GM18508 (cell line): ENCODE measurements at regions not wholly inside any gene's neighbourhood (a gene's known extent, or its start where the extent isn't known, plus 50 kb on each side); places are given as distances from the start of the nearest gene placed in this dataset.
"Not testable (repeated sequence)": the region's sequence is repeated elsewhere in the genome, so short reads cannot be mapped to it uniquely, and the experiment has no call there.

ENCODE experiments used
- ATAC-seq: cut with Tn5 transposase; IDR thresholded peaks from one replicate; pipeline ENCODE4 v1.9.1; 2021; ENCODE audit warnings: moderate number of reproducible peaks; ENCODE audit not compliant: insufficient read depth, unreplicated experiment

- peak; percentile 42 for ATAC-seq
Measured at GRCh38 chr15:30470601-30471365, 56.7 kb upstream of the GOLGA8R start.

GRCh38 chr15:30471366-30471749 lies 57.3 kb upstream of the GOLGA8R start:
- ATAC-seq, result not testable (repeated sequence)

- peak; percentile 38 for ATAC-seq
Measured at GRCh38 chr15:30471817-30472551, 57.9 kb upstream of the GOLGA8R start.

DNA sequence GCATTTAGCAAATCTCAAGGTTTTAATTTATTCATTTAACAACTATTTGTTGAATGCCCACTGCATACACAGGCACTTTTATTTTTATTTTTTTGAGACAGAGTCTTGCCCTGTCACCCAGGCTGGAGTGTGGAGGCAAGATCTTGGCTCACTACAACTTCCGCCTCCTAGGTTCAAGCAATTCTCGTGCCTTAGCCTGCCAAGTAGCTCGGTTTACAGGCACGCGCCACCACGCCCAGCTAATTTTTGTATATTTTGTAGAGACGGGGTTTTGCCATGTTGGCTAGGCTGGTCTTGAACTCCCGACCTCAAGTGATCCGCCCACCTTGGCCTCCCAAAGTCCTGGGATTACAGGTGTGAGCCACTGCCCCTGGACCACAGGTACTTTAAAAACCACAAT lies 67.0 kb upstream of the GOLGA8Q start:
- ATAC-seq, result not testable (repeated sequence)

- not testable (repeated sequence) for ATAC-seq
Measured at GRCh38 chr15:30489237-30489636, 62.6 kb upstream of the GOLGA8Q start.

GRCh38 chr15:30490334-30490733 lies 61.5 kb upstream of the GOLGA8Q start:
- ATAC-seq, result not testable (repeated sequence)

DNA sequence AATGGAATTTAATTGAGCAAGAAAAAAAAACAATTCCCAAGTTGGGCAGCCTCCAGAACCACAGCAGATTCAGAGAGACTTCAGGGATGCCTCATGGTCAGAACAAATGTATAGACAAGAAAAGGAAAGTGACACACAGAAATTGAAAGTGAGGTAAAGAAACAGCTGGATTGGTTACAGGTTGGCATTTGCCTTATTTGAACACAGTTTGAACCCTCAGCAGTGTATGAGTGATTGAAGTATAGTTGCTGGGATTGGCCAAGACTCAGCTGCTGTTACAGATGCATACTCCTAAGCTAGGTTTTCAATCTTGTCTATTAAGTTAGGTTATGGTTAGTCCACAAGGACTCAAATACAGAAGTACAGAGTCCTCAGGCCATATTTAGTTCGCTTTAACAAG lies 57.9 kb upstream of the GOLGA8Q start:
- ATAC-seq, result not testable (repeated sequence)

GRCh38 chr15:30497275-30497674 lies 54.6 kb upstream of the GOLGA8Q start:
- not testable (repeated sequence) for ATAC-seq

DNA sequence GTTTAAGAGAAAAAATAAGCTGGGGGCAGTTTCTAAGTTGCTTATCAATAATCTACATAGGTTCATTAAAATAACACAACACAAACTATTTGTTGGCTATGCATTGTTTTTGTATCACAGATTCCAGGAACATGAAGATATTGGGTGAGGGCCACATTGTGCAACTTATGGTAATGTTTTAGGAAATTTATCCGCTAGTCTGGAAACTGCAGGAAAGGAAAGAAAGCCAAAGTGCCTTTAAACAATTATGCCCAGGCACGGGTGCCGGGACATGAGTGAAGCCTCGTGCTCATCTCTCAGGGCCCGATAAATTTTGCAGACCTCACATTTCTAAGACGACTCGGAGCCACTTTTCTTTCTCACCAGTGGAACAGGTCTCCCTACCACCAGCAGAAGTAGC lies 52.6 kb upstream of the GOLGA8Q start:
- ATAC-seq, result not testable (repeated sequence)

GRCh38 chr15:30500511-30500910 lies 51.3 kb upstream of the GOLGA8Q start:
- ATAC-seq, result not testable (repeated sequence)
